SK-N-SH treated with all-trans-retinoic acid at 6 μM for 48 hours (cell line): ENCODE measurements at regions not wholly inside any gene's neighbourhood (a gene's known extent, or its start where the extent isn't known, plus 50 kb on each side); places are given as distances from the start of the nearest gene placed in this dataset.

Experiments
- ARNTL ChIP-seq: fragments of 450-650 bp; formaldehyde crosslinking; IDR thresholded peaks from 2 replicates; pipeline ENCODE4 v1.5.0; 2020; ENCODE audit warnings: low read depth, mild to moderate bottlenecking, moderate library complexity, borderline replicate concordance
- CREB5 ChIP-seq: fragments of 250-450 bp; sonication (Bioruptor Pico); IDR thresholded peaks from 2 replicates; pipeline ENCODE4 v1.5.1; 2020; ENCODE audit warnings: low read depth, mild to moderate bottlenecking, moderate library complexity
- GLIS3 ChIP-seq: fragments of 250-450 bp; sonication (Bioruptor Pico); IDR thresholded peaks from 2 replicates; pipeline ENCODE4 v1.5.0; 2020; ENCODE audit warnings: mild to moderate bottlenecking, moderate library complexity
- OSR1 ChIP-seq: fragments of 250-450 bp; sonication (Bioruptor Pico); IDR thresholded peaks from 2 replicates; pipeline ENCODE4 v1.8.0; 2022; ENCODE audit warnings: moderate library complexity, mild to moderate bottlenecking, inconsistent platforms
- PPARA ChIP-seq: fragments of 250-450 bp; sonication (Bioruptor Pico); IDR thresholded peaks from 2 replicates; pipeline ENCODE4 v1.5.0; 2020; ENCODE audit warnings: mild to moderate bottlenecking, borderline replicate concordance
- SNAI2 ChIP-seq: fragments of 250-450 bp; sonication (Bioruptor Pico); IDR thresholded peaks from 2 replicates; pipeline ENCODE4 v1.5.0; 2020; ENCODE audit warnings: mild to moderate bottlenecking, moderate library complexity
- ZFP3 ChIP-seq: fragments of 250-450 bp; sonication (Bioruptor Pico); IDR thresholded peaks from 2 replicates; pipeline ENCODE4 v1.5.0; 2020; ENCODE audit warnings: mild to moderate bottlenecking, moderate library complexity
- ZFP30 ChIP-seq: fragments of 450-650 bp; formaldehyde crosslinking; IDR thresholded peaks from 2 replicates; pipeline ENCODE4 v1.5.0; 2022; ENCODE audit warnings: mild to moderate bottlenecking, moderate library complexity
- ZNF565 ChIP-seq: fragments of 450-650 bp; formaldehyde crosslinking; conservative IDR thresholded peaks from 2 replicates; pipeline ENCODE4 v1.5.0; 2020; ENCODE audit warnings: low read depth, mild to moderate bottlenecking, moderate library complexity
- ZNF70 ChIP-seq: fragments of 450-650 bp; formaldehyde crosslinking; IDR thresholded peaks from 2 replicates; pipeline ENCODE4 v1.5.0; 2020; ENCODE audit warnings: mild to moderate bottlenecking, moderate library complexity
- ZNF8 ChIP-seq: fragments of 450-650 bp; formaldehyde crosslinking; IDR thresholded peaks from 2 replicates; pipeline ENCODE4 v1.5.0; 2020; ENCODE audit warnings: mild to moderate bottlenecking, moderate library complexity
- TF ChIP-seq, protein P1 (sequence below): fragments of 250-450 bp; sonication (Bioruptor Pico); IDR thresholded peaks from 2 replicates; pipeline ENCODE4 v1.8.0; 2020; ENCODE audit warnings: mild to moderate bottlenecking, moderate library complexity, borderline replicate concordance
- TF ChIP-seq, protein P2 (sequence below): fragments of 250-450 bp; sonication (Bioruptor Pico); IDR thresholded peaks from 2 replicates; pipeline ENCODE4 v1.5.0; 2020; ENCODE audit warnings: mild to moderate bottlenecking, moderate library complexity
- TF ChIP-seq, protein P3 (sequence below): fragments of 250-450 bp; sonication (Bioruptor Pico); IDR thresholded peaks from 2 replicates; pipeline ENCODE4 v1.5.1; 2021; ENCODE audit warnings: mild to moderate bottlenecking, moderate library complexity

- TF ChIP-seq, protein P1, sequence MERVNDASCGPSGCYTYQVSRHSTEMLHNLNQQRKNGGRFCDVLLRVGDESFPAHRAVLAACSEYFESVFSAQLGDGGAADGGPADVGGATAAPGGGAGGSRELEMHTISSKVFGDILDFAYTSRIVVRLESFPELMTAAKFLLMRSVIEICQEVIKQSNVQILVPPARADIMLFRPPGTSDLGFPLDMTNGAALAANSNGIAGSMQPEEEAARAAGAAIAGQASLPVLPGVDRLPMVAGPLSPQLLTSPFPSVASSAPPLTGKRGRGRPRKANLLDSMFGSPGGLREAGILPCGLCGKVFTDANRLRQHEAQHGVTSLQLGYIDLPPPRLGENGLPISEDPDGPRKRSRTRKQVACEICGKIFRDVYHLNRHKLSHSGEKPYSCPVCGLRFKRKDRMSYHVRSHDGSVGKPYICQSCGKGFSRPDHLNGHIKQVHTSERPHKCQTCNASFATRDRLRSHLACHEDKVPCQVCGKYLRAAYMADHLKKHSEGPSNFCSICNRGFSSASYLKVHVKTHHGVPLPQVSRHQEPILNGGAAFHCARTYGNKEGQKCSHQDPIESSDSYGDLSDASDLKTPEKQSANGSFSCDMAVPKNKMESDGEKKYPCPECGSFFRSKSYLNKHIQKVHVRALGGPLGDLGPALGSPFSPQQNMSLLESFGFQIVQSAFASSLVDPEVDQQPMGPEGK: no peak
- no peak for TF ChIP-seq ZFP3 (CRISPR knock-in tag)
- no peak for TF ChIP-seq ZFP30
- TF ChIP-seq ZNF565: no peak
- TF ChIP-seq CREB5 (CRISPR knock-in tag): no peak
- no peak for TF ChIP-seq ARNTL (CRISPR knock-in tag)
- no peak for TF ChIP-seq GLIS3
- TF ChIP-seq ZNF8 (CRISPR knock-in tag): no peak
- no peak for TF ChIP-seq OSR1 (CRISPR knock-in tag)
- TF ChIP-seq PPARA (CRISPR knock-in tag): no peak
- TF ChIP-seq SNAI2 (CRISPR knock-in tag): no peak
- TF ChIP-seq, protein P2, sequence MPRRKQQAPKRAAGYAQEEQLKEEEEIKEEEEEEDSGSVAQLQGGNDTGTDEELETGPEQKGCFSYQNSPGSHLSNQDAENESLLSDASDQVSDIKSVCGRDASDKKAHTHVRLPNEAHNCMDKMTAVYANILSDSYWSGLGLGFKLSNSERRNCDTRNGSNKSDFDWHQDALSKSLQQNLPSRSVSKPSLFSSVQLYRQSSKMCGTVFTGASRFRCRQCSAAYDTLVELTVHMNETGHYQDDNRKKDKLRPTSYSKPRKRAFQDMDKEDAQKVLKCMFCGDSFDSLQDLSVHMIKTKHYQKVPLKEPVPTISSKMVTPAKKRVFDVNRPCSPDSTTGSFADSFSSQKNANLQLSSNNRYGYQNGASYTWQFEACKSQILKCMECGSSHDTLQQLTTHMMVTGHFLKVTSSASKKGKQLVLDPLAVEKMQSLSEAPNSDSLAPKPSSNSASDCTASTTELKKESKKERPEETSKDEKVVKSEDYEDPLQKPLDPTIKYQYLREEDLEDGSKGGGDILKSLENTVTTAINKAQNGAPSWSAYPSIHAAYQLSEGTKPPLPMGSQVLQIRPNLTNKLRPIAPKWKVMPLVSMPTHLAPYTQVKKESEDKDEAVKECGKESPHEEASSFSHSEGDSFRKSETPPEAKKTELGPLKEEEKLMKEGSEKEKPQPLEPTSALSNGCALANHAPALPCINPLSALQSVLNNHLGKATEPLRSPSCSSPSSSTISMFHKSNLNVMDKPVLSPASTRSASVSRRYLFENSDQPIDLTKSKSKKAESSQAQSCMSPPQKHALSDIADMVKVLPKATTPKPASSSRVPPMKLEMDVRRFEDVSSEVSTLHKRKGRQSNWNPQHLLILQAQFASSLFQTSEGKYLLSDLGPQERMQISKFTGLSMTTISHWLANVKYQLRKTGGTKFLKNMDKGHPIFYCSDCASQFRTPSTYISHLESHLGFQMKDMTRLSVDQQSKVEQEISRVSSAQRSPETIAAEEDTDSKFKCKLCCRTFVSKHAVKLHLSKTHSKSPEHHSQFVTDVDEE (CRISPR knock-in tag): no peak
- TF ChIP-seq ZNF70 (CRISPR knock-in tag): no peak
- TF ChIP-seq, protein P3, sequence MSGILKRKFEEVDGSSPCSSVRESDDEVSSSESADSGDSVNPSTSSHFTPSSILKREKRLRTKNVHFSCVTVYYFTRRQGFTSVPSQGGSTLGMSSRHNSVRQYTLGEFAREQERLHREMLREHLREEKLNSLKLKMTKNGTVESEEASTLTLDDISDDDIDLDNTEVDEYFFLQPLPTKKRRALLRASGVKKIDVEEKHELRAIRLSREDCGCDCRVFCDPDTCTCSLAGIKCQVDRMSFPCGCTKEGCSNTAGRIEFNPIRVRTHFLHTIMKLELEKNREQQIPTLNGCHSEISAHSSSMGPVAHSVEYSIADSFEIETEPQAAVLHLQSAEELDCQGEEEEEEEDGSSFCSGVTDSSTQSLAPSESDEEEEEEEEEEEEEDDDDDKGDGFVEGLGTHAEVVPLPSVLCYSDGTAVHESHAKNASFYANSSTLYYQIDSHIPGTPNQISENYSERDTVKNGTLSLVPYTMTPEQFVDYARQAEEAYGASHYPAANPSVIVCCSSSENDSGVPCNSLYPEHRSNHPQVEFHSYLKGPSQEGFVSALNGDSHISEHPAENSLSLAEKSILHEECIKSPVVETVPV (CRISPR knock-in tag): no peak
Observed at GRCh38 chr3:137460944-137461343, 303.2 kb upstream of the SOX14 start.
